ENCODE measurements at regions not wholly inside any gene's neighbourhood (a gene's known extent, or its start where the extent isn't known, plus 50 kb on each side); places are given as distances from the start of the nearest gene placed in this dataset.

GRCh38 chr12:102344691-102345090 is 135.7 kb downstream of the IGF1 start:
- no peaks in the 10 kb centered on the region for H3K79me2 ChIP-seq (ENCODE audit: control insufficient read depth, insufficient read depth, low read length, poor library complexity)
- no peak overlapping the region for H2BK5ac ChIP-seq (ENCODE audit: low read depth, low read length, poor library complexity)
- no peak overlapping the region for H2AFZ ChIP-seq (ENCODE audit: insufficient read depth, low read length, poor library complexity)
- no peak overlapping the region for H4K91ac ChIP-seq (ENCODE audit: low read depth, low read length)
- peaks cover 3% of the 10 kb centered on the region for H3K79me1 ChIP-seq (ENCODE audit: low read length)
- H3K9ac ChIP-seq (ENCODE audit: low read length), result no peak overlapping the region
- no peaks in the 10 kb centered on the region for H3K36me3 ChIP-seq (ENCODE audit: control insufficient read depth in 1 of 2, insufficient read depth in 2 of 2, low read length in 2 of 2)
- H3K14ac ChIP-seq (ENCODE audit: low read length), result no peak overlapping the region
- H3K27me3 ChIP-seq (ENCODE audit: insufficient read depth, low read length), result no peaks in the 10 kb centered on the region
- no peak overlapping the region for H4K12ac ChIP-seq (ENCODE audit: low read depth, low read length)
- H2BK120ac ChIP-seq (ENCODE audit: insufficient read depth, low read length, poor library complexity), result no peak overlapping the region
- peak in 1 of 2 donors; percentile 70 for DNase-seq
- H3K18ac ChIP-seq (ENCODE audit: low read length), result no peak overlapping the region
- H3K9me3 ChIP-seq (ENCODE audit: insufficient read depth, low read depth, low read length), result no peaks in the 10 kb centered on the region
- no peak overlapping the region for H3K4me3 ChIP-seq (ENCODE audit: low read depth, low read length)
- no peak overlapping the region for H2BK12ac ChIP-seq (ENCODE audit: low read length)
- H4K8ac ChIP-seq (ENCODE audit: low read depth, low read length), result no peak overlapping the region
- no peak overlapping the region for H2AK5ac ChIP-seq (ENCODE audit: low read length)
- peaks cover 0 to 2% of the 10 kb centered on the region in 2 experiments for H3K4me1 ChIP-seq (ENCODE audit: control insufficient read depth in 1 of 2, insufficient read depth in 2 of 2, low read length in 2 of 2)
- no peak overlapping the region for H3K27ac ChIP-seq (ENCODE audit: low read depth, low read length)
- no peak overlapping the region for H3K23ac ChIP-seq (ENCODE audit: low read length)
- no peak overlapping the region for H3K4ac ChIP-seq (ENCODE audit: low read depth, low read length)
- no peak overlapping the region for H3K4me2 ChIP-seq (ENCODE audit: low read length)

GRCh38 chr12:102343361-102344121 is 136.8 kb downstream of the IGF1 start:
- Histone ChIP-seq H2BK5ac (ENCODE audit: low read depth, low read length, poor library complexity) (no peak overlapping the region), H3K79me1 (ENCODE audit: low read length) (peaks cover 3% of the 10 kb centered on the region), H3K4me2 (ENCODE audit: low read length) (no peak overlapping the region), H4K91ac (ENCODE audit: low read depth, low read length) (no peak overlapping the region), H3K79me2 (ENCODE audit: control insufficient read depth, insufficient read depth, low read length, poor library complexity) (no peaks in the 10 kb centered on the region), H3K4me1 (ENCODE audit: control insufficient read depth in 1 of 2, insufficient read depth in 2 of 2, low read length in 2 of 2) (no peaks in the 10 kb centered on the region), H3K9me3 (ENCODE audit: insufficient read depth, low read depth, low read length) (no peaks in the 10 kb centered on the region), H3K4me3 (ENCODE audit: low read depth, low read length) (no peak overlapping the region), H3K14ac (ENCODE audit: low read length) (no peak overlapping the region), H2BK12ac (ENCODE audit: low read length) (no peak overlapping the region), H3K27me3 (ENCODE audit: insufficient read depth, low read length) (no peaks in the 10 kb centered on the region), H3K4ac (ENCODE audit: low read depth, low read length) (no peak overlapping the region), H4K8ac (ENCODE audit: low read depth, low read length) (no peak overlapping the region), H2BK120ac (ENCODE audit: insufficient read depth, low read length, poor library complexity) (no peak overlapping the region), H3K18ac (ENCODE audit: low read length) (no peak overlapping the region), H4K12ac (ENCODE audit: low read depth, low read length) (no peak overlapping the region), H2AFZ (ENCODE audit: insufficient read depth, low read length, poor library complexity) (no peak overlapping the region), H3K9ac (ENCODE audit: low read length) (no peak overlapping the region), H3K36me3 (ENCODE audit: control insufficient read depth in 1 of 2, insufficient read depth in 2 of 2, low read length in 2 of 2) (no peaks in the 10 kb centered on the region), H3K23ac (ENCODE audit: low read length) (no peak overlapping the region), H2AK5ac (ENCODE audit: low read length) (no peak overlapping the region), H3K27ac (ENCODE audit: low read depth, low read length) (no peak overlapping the region)
- peak; percentile 52 to 88 for DNase-seq
- no CpG with 5 or more reads among the region's 1 CpG for WGBS (ENCODE audit: extremely low coverage, insufficient coverage, insufficient read length)

DNA sequence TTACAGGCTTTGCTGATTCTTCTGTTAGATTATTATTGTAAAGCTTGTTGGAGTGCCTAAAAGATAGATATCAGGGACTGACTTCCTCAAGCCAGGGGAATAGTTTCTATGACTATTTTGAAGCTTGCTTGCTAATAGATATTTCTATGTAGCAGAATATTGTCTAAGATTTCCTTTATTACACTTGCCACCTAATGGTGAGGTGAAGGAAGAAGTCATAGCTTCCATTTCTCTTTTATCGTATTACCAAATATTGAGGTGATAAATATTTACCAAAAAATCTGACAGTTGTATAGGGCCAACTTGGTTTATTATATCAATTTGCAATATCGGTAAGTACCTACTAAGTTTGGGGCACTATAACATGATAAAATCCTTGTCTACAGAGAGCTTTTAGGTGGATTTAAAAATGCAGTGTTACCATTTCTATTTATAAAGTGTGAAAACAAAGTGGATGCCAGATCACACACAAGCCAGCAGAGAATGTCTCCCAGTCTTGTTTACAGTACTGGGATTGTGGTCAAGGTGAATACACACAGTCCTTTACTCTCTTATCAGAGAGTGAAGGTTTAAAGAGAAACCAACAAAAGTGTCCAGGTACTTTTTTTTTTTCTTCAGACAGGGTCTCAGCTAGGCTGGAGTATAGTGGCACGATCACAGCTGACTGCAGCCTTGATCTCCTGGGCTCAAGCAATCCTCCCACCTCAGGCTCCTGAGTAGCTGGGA is 137.9 kb downstream of the IGF1 start:
- H2AFZ ChIP-seq (ENCODE audit: insufficient read depth, low read length, poor library complexity), result no peak overlapping the region
- H3K4me1 ChIP-seq (ENCODE audit: control insufficient read depth in 1 of 2, insufficient read depth in 2 of 2, low read length in 2 of 2), result no peaks in the 10 kb centered on the region
- no peak overlapping the region for H2BK5ac ChIP-seq (ENCODE audit: low read depth, low read length, poor library complexity)
- no peaks in the 10 kb centered on the region for H3K9me3 ChIP-seq (ENCODE audit: insufficient read depth, low read depth, low read length)
- no peak overlapping the region for H3K4ac ChIP-seq (ENCODE audit: low read depth, low read length)
- no peak overlapping the region for H3K14ac ChIP-seq (ENCODE audit: low read length)
- H3K18ac ChIP-seq (ENCODE audit: low read length), result no peak overlapping the region
- H3K4me3 ChIP-seq (ENCODE audit: low read depth, low read length), result no peak overlapping the region
- H3K79me1 ChIP-seq (ENCODE audit: low read length), result peaks cover 3% of the 10 kb centered on the region
- H3K9ac ChIP-seq (ENCODE audit: low read length), result no peak overlapping the region
- H4K91ac ChIP-seq (ENCODE audit: low read depth, low read length), result no peak overlapping the region
- no CpG with 5 or more reads among the region's 3 CpGs for WGBS (ENCODE audit: extremely low coverage, insufficient coverage, insufficient read length)
- H4K8ac ChIP-seq (ENCODE audit: low read depth, low read length), result no peak overlapping the region
- DNase-seq, result no peak
- no peaks in the 10 kb centered on the region for H3K36me3 ChIP-seq (ENCODE audit: control insufficient read depth in 1 of 2, insufficient read depth in 2 of 2, low read length in 2 of 2)
- no peak overlapping the region for H3K4me2 ChIP-seq (ENCODE audit: low read length)
- H2BK12ac ChIP-seq (ENCODE audit: low read length), result no peak overlapping the region
- no peak overlapping the region for H3K27ac ChIP-seq (ENCODE audit: low read depth, low read length)
- H2BK120ac ChIP-seq (ENCODE audit: insufficient read depth, low read length, poor library complexity), result no peak overlapping the region
- no peak overlapping the region for H2AK5ac ChIP-seq (ENCODE audit: low read length)
- H3K23ac ChIP-seq (ENCODE audit: low read length), result no peak overlapping the region
- H3K79me2 ChIP-seq (ENCODE audit: control insufficient read depth, insufficient read depth, low read length, poor library complexity), result no peaks in the 10 kb centered on the region
- no peaks in the 10 kb centered on the region for H3K27me3 ChIP-seq (ENCODE audit: insufficient read depth, low read length)
- H4K12ac ChIP-seq (ENCODE audit: low read depth, low read length), result no peak overlapping the region

DNA sequence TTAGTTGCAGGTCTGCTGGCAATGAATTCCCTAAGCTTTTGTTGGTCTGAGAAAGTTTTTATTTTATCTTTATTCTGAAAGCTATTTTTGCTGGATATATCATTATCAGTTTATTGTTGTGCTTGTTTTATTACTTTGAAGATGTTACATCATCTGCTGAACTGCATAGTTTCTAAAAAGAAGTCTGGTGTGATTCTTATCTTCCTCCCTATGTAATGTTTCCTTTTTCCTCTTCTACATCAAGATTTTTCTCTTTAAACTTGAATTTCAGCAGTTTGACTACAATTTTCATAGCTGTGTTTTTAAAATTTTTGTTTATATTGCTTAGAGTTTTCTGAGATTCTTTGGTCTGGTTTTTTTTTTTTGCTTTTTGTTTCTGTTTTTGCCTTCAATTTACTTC is 137.1 kb upstream of the PMCH start:
- Histone ChIP-seq H3K4me2 (ENCODE audit: low read length) (no peak overlapping the region), H2BK12ac (ENCODE audit: low read length) (no peak overlapping the region), H2BK5ac (ENCODE audit: low read depth, low read length, poor library complexity) (no peak overlapping the region), H2AFZ (ENCODE audit: insufficient read depth, low read length, poor library complexity) (no peak overlapping the region), H3K79me2 (ENCODE audit: control insufficient read depth, insufficient read depth, low read length, poor library complexity) (no peaks in the 10 kb centered on the region), H4K8ac (ENCODE audit: low read depth, low read length) (no peak overlapping the region), H2AK5ac (ENCODE audit: low read length) (no peak overlapping the region), H4K91ac (ENCODE audit: low read depth, low read length) (no peak overlapping the region), H3K79me1 (ENCODE audit: low read length) (no peaks in the 10 kb centered on the region), H3K27ac (ENCODE audit: low read depth, low read length) (no peak overlapping the region), H3K4me3 (ENCODE audit: low read depth, low read length) (no peak overlapping the region), H3K23ac (ENCODE audit: low read length) (no peak overlapping the region), H2BK120ac (ENCODE audit: insufficient read depth, low read length, poor library complexity) (no peak overlapping the region), H3K14ac (ENCODE audit: low read length) (no peak overlapping the region), H3K9ac (ENCODE audit: low read length) (no peak overlapping the region), H3K4ac (ENCODE audit: low read depth, low read length) (no peak overlapping the region), H3K9me3 (ENCODE audit: insufficient read depth, low read depth, low read length) (no peaks in the 10 kb centered on the region), H3K27me3 (ENCODE audit: insufficient read depth, low read length) (no peaks in the 10 kb centered on the region), H3K18ac (ENCODE audit: low read length) (no peak overlapping the region), H3K4me1 (ENCODE audit: control insufficient read depth in 1 of 2, insufficient read depth in 2 of 2, low read length in 2 of 2) (no peaks in the 10 kb centered on the region), H3K36me3 (ENCODE audit: control insufficient read depth in 1 of 2, insufficient read depth in 2 of 2, low read length in 2 of 2) (no peaks in the 10 kb centered on the region), H4K12ac (ENCODE audit: low read depth, low read length) (no peak overlapping the region)
- peak in 1 of 2 donors; percentile 48 for DNase-seq
